Islet precursor cell (in vitro differentiated cells): ENCODE measurements at regions not wholly inside any gene's neighbourhood (a gene's known extent, or its start where the extent isn't known, plus 50 kb on each side); places are given as distances from the start of the nearest gene placed in this dataset.
"Not testable (repeated sequence)": the region's sequence is repeated elsewhere in the genome, so short reads cannot be mapped to it uniquely, and the experiment has no call there.

ENCODE experiments used
- DNase-seq: peaks from one replicate; pipeline ENCODE4 v3.0.0-alpha.2; 2018

DNA sequence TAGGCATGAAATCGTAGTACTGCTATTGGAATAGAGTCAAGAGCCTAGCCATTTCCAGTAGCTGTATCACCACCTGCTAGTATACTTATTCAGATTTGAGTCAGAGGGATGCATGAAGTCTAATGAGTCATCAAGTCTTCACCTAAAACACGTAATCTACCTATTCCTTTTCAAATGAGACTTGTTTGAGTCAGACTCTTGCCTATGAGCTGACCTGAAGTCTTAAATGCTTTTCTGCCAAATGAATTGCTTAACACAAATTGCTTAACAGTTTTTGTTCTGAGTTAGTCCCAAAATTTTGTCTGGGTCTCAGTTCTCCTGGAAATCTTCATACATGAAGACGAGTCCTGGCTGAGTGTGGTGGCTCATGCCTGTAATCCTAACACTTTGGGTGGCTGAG is 165.2 kb downstream of the GNAT3 start:
- DNase-seq = no peak

DNA sequence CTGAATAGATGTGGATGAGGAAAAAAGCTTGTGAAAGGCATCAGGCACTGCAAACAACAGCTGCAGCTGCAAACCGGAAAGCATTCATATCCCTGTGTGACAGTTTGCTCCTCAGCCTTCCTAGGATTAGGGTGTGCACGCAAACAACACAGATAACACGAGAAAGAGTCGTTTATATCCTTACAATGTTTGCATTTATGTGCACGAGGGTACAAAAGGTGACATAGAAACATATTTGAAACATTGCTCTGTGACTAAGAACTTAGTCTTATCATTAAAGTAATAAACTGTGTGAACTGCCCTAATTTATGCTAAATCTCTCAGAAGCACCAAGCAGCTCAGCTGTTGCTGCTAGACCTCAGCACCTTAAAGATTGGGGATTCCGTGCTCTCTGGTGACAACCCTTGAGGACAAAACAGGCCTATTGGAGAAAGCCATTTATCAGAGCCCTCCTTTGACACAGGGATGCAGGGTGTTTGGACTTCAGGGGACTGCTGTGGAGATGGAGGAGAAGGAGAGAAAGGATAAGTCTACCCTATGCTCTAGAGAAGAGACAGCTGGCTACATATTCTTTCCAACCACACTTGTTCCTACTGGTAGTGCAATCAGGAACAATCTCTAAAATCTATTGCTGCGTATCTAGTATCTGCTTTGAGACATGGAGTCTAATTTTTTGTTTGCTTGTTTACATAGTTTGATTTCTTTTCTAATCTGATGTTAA is 176.2 kb downstream of the GNAT3 start:
- DNase-seq = no peak

DNA sequence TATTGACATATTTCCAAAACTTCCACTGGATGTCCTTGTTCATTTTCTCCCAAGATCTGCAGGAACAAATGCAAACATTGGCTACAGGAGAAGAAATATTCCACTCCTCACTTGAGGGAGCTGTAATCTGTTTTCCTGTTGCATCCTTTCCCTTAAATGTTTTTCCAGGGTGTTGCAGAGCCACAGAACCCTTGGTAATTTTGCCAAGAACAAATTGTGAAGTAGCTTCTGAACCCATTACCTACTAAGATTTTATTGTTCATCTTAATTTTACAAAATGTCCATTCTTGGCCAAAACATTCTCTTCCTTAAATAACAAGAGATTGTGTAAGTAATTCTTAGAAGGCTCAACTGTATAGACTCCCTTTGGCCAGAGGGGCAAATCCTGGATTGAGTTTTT is 177.0 kb downstream of the GNAT3 start:
- no peak for DNase-seq

DNA sequence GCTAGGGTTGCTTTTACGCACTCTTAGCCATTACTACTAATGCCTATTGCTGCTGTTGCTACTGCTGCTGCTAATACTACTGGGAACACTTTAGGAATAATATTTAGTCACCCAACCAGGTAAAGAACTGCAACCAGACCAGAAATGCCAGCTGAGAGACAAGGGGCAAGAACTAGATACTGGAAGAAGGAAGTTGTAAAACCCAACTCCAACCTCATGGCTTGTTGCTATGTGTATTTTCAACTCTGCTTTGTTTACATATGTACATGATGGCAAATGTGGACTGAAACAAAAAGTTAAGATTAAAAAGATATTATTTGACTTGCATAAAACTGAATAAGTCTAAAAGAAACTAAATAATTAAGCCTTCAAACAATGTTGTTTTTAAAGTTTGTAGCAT is 177.7 kb downstream of the GNAT3 start:
- no peak for DNase-seq

DNA sequence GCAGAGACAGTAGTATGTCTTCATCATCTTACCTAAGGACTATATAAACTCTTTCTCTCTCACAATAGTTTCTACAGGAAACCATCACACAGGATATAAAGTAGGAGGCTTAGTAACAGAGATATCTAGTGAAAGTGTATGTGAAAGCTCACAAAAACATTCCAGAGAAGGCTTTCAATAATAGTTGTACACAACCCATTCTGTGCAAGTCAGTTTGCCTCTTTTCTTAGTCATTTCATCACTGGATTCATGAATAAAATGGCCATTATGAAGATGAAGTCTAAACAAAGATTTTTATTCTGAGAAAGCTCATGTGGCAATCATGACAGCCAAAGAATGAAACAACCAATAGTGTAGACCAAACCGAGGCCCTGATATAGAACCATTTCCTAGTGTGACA is 178.8 kb downstream of the GNAT3 start:
- DNase-seq = no peak

DNA sequence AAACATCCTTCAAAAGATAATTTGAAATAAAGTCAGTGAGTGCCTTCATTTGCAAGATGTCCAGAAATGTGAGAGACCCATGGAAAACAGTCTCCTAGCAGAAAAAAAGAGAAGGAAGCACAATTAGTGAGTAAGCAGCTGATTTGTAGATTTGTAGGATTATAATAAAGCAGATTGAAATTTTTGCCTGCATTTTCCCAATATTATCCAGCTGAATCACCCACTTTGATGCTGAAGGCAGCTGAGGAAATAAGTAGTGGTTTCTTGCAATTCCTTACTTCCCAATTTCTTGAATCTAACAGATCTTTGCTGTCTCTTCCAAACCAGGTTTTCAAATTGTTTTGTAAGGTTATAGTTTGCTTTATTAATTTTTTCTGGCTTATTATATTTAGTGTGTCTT is 181.4 kb downstream of the GNAT3 start:
- DNase-seq = no peak

DNA sequence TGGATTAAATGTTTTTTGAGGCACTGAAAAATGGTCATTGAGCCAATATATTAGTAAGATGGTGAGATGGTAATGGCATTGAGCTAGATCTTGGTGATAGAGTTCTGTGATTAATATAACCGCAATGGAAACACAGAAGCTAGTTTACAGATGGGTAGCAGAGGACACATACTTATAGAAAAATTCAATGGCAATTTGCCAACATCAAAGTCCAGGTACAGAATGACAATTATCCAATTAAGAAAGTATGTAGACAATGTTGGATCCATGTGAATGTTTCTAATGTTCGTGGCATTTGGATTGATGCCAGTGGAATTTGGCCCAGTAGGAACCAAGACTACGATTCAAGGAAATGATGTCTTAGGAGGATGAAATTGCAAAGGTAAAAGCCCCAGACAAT is 187.8 kb downstream of the GNAT3 start:
- DNase-seq = no peak

DNA sequence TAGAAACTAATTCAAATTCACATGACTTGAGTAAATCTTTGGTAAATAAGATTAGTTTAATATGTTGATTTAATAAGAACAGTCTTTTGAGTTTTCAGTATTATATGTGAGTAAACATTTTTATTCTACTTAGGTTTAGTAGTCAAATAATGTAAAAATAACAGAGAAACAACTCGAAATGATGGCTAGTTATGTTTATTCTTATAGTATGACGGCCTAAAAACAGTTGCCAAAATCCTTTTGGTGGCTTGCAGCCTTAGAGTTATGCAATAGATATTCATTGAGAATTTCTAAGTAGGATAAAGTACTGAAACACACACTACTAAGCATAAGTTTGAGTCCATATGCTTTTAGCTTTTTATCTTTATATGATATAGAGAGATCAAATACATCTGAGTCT is 184.8 kb downstream of the GNAI1 start:
- DNase-seq = no peak

DNA sequence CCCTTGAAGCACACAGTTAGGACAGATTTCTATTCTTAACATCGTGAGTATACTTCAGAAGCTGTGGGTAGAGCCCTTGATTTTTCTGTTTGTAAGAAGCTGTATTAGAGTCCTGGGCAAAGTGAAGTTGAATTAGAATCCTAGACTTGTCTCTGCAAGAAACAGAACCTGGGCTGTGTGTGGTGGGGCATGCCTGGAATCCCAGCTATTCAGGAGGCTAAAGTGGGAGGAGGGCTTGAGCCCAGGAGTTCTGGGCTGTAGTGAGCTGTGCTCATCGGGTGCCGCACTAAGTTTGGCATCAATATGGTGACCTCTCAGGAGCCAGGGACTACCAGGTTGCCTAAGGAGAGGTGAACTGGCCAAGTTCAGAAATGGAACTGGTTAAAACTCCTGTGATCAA is 183.4 kb downstream of the GNAI1 start:
- DNase-seq = peak; percentile 74

DNA sequence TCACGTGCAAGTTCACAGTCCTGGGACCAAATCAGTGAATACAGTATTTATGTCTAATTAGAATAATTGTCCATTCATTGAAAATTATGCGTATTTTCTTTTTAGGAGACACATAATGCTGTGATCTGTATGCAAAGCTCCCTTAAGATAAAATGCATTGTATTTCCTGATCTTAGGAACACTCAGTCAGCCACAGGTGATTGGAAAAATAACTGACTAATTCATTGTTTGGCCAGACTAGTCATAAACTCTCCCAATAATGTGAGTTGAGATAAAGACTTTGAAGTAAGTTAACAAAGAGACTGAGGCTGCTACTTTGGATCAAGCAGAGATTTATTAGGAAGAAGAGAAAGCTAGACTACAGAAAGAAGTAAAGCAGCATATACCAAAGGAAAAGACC is 182.2 kb downstream of the GNAI1 start:
- DNase-seq = no peak

DNA sequence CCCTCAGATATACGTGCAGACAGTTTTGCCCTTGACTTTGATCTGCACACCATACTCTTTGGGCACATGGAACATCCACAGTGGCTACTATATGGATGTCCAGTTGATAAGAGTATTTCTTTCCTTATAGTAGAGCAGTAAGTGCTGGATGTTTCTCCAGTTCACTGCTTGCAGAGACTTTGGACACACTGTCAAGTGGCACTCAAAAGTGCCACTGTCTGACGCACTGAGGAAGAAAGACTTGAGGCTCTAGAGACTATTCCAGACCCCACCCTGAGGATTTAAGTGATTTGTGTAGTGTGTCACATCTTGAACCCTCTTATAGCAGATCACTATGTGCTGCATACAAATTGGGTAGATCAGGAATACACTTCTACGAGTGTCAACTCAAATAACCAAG is 179.1 kb downstream of the GNAI1 start:
- DNase-seq = no peak

DNA sequence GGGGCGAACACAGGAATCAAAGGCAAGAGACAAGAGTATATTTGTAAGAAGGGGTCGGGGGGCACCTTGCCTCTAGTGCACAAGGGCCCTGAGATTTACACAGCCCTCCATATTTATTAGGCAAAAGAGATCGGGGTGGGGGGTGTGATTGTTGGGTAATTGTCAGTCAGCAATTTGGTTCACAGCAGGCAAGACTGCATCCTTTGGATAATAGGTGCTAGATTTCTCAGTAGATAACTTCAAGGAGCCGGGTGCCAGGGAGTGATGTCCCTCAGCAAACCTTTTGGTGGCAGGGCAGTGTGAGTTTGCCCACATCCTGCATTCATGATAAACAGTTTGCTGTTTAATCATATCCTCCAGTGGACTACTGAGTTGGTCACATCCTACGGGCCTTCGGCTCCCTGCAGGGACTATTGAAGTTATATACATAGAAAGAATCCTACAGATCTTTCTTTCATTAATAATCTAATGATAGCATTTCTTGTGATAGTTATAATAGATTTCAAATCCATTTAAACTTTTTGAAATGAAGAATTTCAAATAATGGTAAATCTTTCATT is 178.5 kb downstream of the GNAI1 start:
- no peak for DNase-seq

DNA sequence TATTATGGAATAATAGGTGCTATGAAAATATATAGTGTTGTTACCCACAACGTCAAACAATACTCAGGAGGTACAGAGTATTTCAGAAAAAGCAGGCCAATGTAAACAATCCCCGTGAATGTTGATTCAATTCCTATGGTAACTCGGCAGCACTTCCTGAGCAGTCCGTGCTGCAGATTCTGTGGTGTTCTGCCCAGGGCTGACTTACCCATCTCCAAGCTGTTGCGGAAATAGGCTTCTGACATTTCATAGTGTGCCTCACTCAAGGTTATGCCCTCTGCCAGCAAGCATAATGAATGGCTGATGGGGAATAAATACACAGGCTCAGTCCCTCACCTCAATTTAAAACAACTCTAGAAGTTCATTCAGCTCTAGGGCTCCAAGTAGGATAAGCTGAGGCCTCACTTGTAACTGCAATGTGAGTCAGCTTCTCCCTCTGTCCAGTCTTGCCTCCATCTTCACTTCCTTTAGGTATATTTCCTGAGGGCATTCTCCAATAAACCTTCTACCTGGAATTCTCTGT is 177.6 kb downstream of the GNAI1 start:
- DNase-seq = no peak

DNA sequence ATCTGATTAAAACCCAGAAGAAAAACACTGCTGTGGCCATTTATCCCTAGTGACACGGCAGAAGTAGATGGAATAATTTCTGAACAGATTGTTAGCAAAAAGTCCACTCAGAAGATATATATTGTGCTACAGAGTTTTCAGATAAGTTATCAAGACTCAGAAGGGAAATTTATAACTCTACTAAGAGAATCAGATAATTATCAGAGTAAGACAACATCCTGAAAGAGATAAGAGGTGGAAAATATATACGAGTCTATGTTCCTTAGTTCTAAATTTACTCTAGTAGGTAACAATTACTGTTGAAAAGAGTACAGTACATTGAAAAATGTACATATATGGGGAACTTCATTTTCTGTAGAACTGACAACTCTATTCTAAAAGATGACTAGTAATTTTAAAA is 176.7 kb downstream of the GNAI1 start:
- no peak for DNase-seq

DNA sequence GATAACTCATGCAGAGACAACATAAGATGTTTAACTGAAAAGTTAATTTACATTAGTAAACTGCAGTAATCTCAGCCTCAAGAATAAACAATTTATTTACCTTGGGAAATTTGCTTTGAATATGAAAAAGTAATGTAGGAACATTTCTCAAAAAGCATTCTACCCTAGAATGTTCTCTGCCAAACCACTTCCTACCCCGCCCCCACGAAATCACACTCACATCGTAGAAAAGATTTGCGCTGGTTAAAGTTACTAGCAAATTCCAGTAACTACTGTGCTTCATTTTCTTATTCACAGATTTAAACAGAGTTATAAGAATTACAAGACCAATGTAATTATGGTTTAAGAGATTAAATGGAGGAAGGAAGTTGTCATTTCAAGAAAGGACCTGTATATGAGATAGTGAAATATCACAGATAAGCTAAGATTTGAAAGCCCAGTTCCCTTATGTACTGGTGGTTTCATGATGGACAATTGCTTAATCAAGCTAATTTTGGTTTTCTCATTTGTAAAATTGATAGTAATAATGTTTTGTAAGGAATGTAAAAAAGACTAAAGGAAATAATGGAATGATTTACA is 175.4 kb downstream of the GNAI1 start:
- DNase-seq = no peak

DNA sequence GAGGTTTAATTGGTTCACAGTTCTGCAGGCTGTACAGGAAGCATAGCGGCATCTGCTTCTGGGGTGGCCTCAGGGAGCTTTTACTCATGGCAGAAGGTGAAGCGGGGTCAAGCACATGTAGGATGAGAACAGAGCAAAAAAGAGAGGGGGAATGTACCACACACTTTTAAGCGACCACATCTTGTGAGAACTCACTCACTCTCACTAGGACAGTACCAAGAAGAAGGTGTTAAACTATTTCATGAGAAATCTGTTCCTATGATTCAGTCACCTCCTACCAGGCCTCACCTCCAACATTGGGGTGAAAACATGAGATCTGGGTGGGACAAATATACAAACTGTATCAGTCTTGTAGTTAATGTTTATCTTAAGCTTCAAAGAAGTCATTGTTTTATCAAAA is 174.7 kb downstream of the GNAI1 start:
- DNase-seq = no peak

DNA sequence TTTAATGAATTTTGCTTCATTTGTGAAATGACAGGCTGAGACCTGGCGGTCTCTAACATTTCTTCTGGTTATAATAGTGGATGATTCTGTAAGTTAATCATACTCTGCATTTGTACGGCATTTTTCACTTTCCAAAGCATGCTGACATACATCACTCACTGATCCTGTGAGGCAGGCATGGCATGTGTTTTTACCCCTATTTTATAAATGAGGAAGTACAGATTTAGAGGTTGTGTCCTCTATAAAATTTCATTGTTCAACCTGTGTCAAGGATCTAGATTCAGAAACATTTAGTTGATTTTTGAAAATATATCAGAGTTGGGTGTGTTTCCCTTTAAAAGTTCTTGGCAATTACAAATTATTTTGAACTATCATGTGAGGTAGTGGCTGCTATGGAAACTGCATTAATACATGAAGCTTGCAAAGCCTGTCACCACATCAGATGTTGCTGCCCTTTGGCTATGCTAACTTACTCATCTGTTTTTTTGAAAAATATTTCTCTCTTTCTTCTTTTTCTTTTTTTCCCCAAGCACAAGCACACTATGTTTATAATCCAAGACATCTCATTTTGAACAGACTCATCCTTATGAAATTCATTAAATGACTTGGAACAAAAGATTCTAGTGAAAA is 172.7 kb downstream of the GNAI1 start:
- no peak for DNase-seq

DNA sequence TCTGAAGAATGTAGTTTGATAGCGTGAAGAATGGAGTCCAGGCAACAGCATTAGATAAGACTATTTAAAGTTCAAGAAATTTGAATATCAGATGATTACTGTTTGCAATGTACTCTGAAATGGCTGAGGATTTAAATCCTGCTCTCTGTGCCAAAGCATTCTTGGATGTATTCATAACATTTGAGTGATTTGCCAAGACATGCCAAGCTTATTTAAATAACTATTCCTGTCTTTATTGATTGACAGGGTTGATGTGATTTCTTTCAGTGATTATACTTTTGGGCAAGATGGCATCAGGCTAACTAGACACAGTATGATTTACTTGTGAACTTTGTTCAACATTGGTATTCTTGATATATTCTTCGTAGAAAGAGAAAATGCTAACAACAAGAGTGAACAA is 168.7 kb downstream of the GNAI1 start:
- no peak for DNase-seq

DNA sequence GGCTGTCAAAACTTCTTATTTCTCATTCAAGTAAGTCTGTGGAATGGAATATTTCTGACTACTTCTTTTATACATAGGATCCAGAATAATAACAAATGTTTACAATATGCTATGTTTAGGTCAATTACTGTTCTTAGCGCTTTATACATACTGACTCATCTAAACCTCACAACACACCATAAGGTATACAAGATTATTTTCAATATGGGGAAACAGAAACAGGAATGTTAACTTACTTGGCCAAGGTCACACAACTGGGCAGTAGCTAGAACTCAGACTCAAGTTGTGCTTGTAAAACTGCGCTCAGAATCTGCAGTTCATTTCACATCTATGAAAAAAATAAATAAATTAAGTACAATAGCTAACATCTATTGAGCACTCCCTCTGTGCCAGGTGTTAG is 168.0 kb downstream of the GNAI1 start:
- no peak for DNase-seq

DNA sequence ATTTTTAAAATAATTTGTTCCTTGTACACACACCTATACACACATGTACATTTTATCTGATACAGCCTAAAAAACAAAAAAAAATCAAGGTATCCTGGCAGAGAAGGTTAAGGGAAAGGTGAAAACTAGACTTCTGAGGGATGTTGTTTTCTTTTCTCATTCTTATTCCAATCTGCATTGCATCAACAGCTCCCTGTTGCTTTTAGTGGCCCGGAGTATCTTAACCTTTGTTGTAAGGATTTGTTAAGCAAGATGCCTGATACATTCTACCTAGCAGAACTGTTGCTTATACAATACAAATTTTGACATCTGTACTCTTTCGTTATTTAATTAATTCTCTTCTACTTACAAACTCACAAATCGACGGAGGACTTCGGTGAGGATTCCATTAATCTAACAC is 167.4 kb downstream of the GNAI1 start:
- no peak for DNase-seq

DNA sequence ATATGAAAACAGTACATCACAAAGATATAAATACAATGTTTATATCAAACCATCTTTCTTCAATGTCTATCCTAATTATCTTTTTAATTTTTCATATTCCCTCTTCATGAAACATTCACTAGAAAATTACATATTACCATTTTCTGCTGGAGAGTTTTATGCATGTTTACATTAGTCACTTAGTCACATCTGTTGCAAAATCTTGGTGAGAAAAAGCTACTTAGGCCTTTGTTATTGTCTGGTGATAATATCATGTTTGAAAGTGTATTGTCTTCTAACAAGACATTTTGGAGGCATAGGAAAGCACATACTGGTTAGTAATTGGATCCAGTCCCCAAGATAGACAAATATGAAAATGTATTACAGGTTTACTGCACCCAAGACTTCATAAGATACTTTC is 163.6 kb downstream of the GNAI1 start:
- no peak for DNase-seq

DNA sequence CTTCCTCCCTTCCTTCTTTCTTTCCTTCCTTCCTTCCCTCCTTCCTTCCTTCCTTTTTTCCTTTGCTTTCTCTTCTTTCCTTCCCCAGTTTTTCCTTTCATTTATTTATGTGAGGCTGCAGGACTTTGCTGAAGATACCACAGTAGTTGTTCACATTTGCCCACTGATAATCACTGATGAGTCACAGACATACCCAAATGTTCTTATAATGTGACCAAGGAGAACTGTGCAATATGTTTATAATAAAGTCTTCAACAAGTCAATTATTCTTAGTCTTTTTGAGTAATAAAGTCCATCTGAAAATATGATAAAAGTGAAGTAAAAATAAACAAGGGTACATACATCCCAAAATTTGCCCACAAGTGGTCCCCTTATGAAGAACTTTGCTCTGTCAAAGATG is 159.7 kb downstream of the GNAI1 start:
- DNase-seq = no peak

DNA sequence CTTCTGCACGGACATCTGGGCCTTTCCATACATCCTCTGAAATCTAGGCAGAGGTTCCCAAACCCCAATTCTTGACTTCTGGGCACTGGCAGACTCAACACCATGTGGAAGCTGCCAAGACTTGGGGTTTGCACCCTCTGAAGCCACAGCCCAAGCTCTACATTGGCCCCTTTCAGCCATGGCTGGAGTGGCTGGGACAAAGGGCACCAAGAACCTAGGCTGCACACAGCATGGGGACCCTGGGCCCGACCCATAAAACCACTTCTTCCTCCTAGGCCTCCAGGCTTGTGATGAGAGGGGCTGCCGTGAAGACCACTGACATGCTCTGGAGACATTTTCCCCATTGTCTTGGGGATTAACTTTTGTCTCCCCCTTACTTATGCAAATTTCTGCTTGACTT is 158.0 kb downstream of the GNAI1 start:
- not testable (repeated sequence) for DNase-seq
